ENCODE measurements at regions not wholly inside any gene's neighbourhood (a gene's known extent, or its start where the extent isn't known, plus 50 kb on each side); places are given as distances from the start of the nearest gene placed in this dataset.

GRCh38 chr14:76974365-76974764 is 54.1 kb downstream of the IRF2BPL start:
- no peak for DNase-seq (ENCODE audit: extremely low read depth, low read depth, low spot score)

DNA sequence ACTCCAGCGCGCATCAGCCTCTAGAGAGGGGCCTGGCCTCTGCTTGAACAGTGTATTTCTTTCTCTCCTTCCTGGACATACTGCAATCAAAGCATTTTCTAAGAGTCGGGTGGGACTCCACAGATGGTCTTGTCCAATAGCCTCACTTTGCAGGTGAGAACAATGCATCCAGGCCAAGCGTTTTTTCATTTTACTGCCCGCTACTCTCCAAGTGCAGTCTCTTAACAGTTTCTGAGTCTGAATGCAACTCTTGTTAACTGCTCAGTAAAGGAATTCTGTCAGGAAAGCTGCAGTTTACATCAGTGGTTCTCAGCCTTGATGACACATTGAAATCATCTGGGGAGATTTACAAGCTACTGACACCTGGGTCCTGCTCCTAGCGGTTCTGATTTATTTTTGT is 57.0 kb downstream of the IRF2BPL start:
- DNase-seq (ENCODE audit: extremely low read depth, low read depth, low spot score), result no peak

DNA sequence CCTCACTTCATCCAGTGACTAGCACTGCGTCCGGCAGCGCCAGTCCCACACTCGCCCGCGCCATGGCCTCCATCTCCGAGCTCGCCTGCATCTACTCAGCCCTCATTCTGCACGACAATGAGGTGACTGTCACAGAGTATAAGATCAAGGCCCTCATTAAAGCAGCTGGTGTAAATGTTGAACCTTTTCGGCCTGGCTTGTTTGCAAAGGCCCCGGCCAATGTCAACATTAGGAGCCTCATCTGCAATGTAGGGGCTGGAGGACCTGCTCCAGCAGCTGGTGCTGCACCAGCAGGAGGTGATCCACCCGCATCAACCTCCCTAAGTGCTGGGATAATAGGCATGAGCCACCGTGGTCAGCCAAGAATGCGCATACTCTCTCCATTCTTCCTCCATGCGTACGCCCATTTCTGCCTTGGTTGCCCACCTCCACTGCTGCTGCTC is 59.9 kb downstream of the IRF2BPL start:
- DNase-seq (ENCODE audit: extremely low read depth, low read depth, low spot score), result no peak

- DNase-seq (ENCODE audit: extremely low read depth, low read depth, low spot score), result no peak
These were observed 60.7 kb downstream of the IRF2BPL start for GRCh38 chr14:76967788-76968187.

GRCh38 chr14:76965232-76965631 is 63.3 kb downstream of the IRF2BPL start:
- no peak for DNase-seq (ENCODE audit: extremely low read depth, low read depth, low spot score)

DNA sequence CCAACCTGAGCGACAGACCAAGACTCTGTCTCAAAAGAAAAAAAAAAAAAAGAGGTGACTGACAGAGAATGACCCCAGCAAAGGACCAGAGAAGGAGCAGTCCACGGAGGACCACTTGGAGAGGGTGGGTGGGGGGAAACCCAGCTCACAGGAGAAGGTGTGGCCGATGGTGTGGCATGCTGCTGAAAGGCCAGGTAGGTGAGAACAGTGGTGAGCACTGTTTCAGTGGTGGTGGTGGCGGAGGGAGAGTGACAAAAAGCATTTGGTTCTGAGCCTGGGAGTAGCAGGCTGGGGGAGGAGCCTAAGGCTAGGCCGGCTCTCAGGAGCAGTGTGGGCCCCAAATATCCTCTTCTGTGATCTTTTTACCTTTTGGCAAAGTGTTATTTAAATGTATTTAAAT is 63.8 kb downstream of the IRF2BPL start:
- DNase-seq (ENCODE audit: extremely low read depth, low read depth, low spot score), result no peak

DNA sequence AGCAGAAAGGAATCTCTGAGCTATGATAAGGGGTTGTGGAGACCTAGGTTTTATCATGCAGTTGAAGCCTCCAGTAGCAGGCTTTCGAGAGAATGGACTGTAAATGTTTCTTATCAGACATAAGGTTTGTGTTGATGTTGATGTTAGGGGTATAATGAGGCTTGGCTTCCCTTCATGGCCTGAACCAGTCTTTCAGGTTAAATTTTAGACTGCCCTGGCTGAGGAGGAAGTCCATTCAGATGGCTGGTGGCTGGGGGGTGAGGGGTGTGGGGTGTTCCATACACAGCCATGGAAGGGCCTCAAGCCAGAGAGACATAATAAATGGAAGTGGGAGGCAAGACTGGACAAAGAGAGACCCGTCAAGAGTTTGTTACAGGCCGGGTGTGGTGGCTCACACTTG is 65.1 kb downstream of the IRF2BPL start:
- DNase-seq (ENCODE audit: extremely low read depth, low read depth, low spot score), result no peak

GRCh38 chr14:76962303-76962660 is 66.2 kb downstream of the IRF2BPL start:
- no peak for DNase-seq (ENCODE audit: extremely low read depth, low read depth, low spot score)

- no peak for DNase-seq (ENCODE audit: extremely low read depth, low read depth, low spot score)
These were observed 66.7 kb downstream of the IRF2BPL start for GRCh38 chr14:76961631-76962302.

- no peak for DNase-seq (ENCODE audit: extremely low read depth, low read depth, low spot score)
These were observed 69.4 kb downstream of the IRF2BPL start for GRCh38 chr14:76958980-76959710.

DNA sequence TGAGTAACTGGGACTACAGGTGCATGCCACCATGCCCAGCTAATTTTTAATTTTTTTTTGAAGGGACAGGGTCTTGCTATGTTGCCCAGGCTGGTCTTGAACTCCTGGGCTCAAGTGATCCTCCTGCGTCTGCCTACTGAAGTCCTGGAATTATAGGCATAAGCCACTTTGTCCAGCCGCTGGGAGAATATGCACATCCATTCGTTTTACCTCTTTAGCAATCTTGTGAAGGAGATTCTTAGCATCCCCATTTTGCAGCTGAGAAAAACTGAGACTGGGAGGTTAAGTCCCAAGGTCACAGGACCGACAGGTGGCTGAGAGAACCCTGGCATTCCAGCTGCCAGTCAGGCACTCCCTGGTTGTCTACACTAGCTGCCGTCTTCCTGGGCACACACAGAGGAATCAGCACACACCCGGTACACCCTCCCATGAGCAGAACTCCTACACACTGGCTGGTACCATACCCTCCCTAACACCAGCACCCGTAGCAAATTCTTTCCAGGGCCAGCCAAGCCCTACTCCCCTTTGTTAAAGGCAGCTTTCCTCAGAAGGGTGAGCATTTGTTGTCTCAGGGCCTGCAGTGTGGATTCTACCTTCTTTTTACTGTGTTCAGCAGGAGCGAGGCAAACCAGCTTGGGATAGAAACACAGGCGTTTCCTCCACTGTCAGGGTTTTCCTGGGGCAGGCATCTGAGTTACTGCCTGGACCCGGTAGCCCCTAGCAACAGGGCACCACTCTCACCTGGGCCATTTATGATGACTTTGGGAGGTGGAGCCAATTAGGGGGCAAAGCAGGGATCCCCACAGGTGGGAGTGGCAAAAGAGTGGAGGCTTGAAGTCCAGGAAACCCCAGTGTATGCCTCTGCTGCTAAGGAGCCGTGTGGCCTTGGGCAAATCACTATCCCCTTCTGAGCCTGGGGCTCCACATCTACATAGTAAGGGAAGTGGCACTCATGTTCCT is 70.2 kb downstream of the IRF2BPL start:
- DNase-seq (ENCODE audit: extremely low read depth, low read depth, low spot score), result no peak

- no peak for DNase-seq (ENCODE audit: extremely low read depth, low read depth, low spot score)
These were observed 71.2 kb downstream of the IRF2BPL start for GRCh38 chr14:76957224-76957891.

- no peak for DNase-seq (ENCODE audit: extremely low read depth, low read depth, low spot score)
These were observed 72.0 kb downstream of the IRF2BPL start for GRCh38 chr14:76956316-76957090.

DNA sequence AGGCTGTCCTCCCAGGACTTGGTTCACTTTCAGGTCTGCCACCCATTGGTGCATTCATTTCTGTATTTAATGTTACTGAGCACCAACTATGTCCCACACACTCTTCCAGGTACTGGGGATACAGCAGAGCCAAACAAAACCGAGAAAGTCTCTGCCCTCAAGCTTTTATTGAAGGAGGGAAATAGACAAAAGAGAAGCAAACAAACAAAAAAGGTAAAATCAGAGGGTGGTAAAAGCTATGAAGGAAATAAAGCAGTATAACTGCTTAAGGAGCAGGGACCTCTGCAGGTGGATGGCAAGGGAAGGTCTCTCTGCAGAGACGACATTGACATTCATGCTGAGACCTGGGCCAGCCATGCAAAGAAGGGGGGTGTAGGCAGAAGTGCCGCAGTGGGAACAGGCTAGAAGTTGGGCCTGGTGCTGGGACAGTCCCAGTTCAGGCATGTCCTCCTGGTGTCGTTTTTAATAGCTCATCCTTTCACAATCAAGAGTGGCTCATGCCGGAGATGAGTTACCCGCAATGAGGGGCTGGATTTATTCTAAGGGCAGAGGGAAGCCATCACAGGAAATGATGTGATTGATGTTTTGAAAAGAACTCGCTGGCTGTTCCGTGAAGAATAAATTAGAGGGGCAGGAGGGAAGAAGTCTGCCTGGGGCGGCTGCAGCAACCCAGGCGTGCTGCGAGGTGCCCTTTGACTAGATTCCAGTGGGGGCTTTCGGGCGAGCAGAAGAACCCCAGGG is 72.8 kb downstream of the IRF2BPL start:
- DNase-seq (ENCODE audit: extremely low read depth, low read depth, low spot score), result no peak

DNA sequence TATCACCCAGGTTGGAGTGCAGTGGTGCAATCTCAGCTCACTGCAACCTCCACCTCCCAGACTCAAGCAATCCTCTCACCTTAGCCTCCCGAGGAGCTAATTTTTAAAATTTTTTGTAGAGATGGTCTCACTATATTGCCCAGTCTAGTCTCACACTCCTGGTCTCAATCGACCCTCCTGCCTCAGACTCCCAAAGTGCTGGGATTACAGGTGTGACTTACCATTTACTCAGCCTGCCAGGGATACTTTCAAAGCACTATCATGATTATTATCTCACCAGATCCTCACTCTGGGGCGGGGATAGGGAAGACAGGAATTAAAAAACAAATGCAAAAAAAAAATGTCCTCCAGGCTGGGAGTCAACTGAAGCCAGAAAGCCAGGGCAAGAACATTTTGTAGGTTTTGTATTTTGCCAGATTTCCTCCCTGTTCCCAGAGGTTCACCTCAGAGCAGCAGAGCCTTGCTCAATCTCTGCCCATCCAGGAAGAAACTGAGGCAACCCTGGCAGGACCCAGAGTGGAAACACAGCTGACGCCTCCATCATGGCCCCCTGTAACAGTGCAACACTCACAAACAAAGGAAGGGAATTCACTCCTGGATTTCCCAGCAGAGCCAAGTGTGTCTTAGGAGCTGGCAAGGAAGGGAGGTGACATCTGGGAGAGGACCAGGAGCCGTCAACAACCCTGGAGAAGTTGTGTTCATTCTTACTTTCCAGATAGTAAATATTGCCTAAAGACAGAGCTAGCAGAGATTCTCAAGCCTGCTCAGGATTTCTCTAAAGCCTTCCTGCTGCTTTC is 73.9 kb downstream of the IRF2BPL start:
- DNase-seq (ENCODE audit: extremely low read depth, low read depth, low spot score), result no peak

GRCh38 chr14:76953311-76953945 is 75.1 kb downstream of the IRF2BPL start:
- DNase-seq (ENCODE audit: extremely low read depth, low read depth, low spot score), result no peak

- DNase-seq (ENCODE audit: extremely low read depth, low read depth, low spot score), result no peak
These were observed 77.3 kb downstream of the IRF2BPL start for GRCh38 chr14:76951166-76951565.

Data from glomerular endothelial cell (primary cell).